IMR-90 (cell line): ENCODE measurements at regions not wholly inside any gene's neighbourhood (a gene's known extent, or its start where the extent isn't known, plus 50 kb on each side); places are given as distances from the start of the nearest gene placed in this dataset.

Source experiments
- BHLHE40 ChIP-seq: fragments of 150-350 bp; IDR thresholded peaks from 2 replicates; pipeline ENCODE4 v1.6.1; 2016; ENCODE audit warnings: mild to moderate bottlenecking, low read depth, low read length
- FOS ChIP-seq: fragments of 150-350 bp; IDR thresholded peaks from 2 replicates; pipeline ENCODE4 v1.6.1; 2016; ENCODE audit warnings: low read depth, low read length
- MAFK ChIP-seq: IDR thresholded peaks from 2 replicates; pipeline ENCODE4 v1.6.1; 2012; ENCODE audit warnings: low read depth, low read length, improper control_type of control experiment
- MXI1 ChIP-seq: IDR thresholded peaks from 2 replicates; pipeline ENCODE4 v1.6.1; 2012; ENCODE audit warnings: low read depth, mild to moderate bottlenecking, low read length, moderate library complexity, borderline replicate concordance
- POLR2A ChIP-seq: IDR thresholded peaks from 2 replicates; pipeline ENCODE4 v1.6.1; 2012; ENCODE audit warnings: mild to moderate bottlenecking, low read depth, low read length
- RFX5 ChIP-seq: IDR thresholded peaks from 2 replicates; pipeline ENCODE4 v1.8.0; 2012; ENCODE audit warnings: low read depth, mild to moderate bottlenecking, low read length, moderate library complexity
- SMC3 ChIP-seq: fragments of 150-350 bp; IDR thresholded peaks from 2 replicates; pipeline ENCODE4 v1.6.1; 2016; ENCODE audit warnings: low read depth, mild to moderate bottlenecking, antibody characterized with exemption, low read length, moderate library complexity
- TF ChIP-seq, protein P1 (sequence below): conservative IDR thresholded peaks from 2 replicates; pipeline ENCODE4 v1.5.1; 2012; ENCODE audit warnings: mild to moderate bottlenecking, low read depth, low read length, improper control_type of control experiment
- TF ChIP-seq, protein P2 (sequence below): fragments of 150-350 bp; IDR thresholded peaks from 2 replicates; pipeline ENCODE4 v1.6.1; 2017; ENCODE audit warnings: mild to moderate bottlenecking, antibody characterized with exemption, low read length, low read depth
- TF ChIP-seq, protein P3 (sequence below): fragments of 150-350 bp; IDR thresholded peaks from 2 replicates; pipeline ENCODE4 v1.6.1; 2016; ENCODE audit warnings: low read depth, mild to moderate bottlenecking, low read length, moderate library complexity, borderline replicate concordance

DNA sequence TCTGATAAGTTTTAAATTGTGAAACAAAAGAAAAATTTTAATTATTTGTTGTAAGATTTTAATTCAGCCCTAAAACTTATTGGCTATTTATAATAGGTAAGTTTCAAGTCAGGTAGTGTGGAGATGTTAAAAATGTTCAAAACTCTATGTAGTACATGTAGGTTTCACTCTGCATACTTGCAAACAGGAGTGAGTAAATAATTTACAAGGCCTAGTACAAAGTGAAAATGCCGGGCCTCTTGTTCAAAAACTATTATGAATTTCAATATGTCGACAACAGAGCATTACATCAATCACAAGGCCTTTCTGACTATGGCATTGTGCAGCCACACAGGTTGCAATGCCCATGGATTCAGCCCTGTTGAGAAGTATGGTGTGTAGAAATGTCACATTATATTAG, 80.9 kb upstream of the GRIK2 start:
- TF ChIP-seq, protein P1, sequence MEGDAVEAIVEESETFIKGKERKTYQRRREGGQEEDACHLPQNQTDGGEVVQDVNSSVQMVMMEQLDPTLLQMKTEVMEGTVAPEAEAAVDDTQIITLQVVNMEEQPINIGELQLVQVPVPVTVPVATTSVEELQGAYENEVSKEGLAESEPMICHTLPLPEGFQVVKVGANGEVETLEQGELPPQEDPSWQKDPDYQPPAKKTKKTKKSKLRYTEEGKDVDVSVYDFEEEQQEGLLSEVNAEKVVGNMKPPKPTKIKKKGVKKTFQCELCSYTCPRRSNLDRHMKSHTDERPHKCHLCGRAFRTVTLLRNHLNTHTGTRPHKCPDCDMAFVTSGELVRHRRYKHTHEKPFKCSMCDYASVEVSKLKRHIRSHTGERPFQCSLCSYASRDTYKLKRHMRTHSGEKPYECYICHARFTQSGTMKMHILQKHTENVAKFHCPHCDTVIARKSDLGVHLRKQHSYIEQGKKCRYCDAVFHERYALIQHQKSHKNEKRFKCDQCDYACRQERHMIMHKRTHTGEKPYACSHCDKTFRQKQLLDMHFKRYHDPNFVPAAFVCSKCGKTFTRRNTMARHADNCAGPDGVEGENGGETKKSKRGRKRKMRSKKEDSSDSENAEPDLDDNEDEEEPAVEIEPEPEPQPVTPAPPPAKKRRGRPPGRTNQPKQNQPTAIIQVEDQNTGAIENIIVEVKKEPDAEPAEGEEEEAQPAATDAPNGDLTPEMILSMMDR: no peak
- TF ChIP-seq, protein P2, sequence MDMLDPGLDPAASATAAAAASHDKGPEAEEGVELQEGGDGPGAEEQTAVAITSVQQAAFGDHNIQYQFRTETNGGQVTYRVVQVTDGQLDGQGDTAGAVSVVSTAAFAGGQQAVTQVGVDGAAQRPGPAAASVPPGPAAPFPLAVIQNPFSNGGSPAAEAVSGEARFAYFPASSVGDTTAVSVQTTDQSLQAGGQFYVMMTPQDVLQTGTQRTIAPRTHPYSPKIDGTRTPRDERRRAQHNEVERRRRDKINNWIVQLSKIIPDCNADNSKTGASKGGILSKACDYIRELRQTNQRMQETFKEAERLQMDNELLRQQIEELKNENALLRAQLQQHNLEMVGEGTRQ: no peak
- TF ChIP-seq POLR2A (no peak), FOS (no peak), BHLHE40 (no peak), SMC3 (no peak), MXI1 (no peak), MAFK (no peak), RFX5 (no peak)
- TF ChIP-seq, protein P3, sequence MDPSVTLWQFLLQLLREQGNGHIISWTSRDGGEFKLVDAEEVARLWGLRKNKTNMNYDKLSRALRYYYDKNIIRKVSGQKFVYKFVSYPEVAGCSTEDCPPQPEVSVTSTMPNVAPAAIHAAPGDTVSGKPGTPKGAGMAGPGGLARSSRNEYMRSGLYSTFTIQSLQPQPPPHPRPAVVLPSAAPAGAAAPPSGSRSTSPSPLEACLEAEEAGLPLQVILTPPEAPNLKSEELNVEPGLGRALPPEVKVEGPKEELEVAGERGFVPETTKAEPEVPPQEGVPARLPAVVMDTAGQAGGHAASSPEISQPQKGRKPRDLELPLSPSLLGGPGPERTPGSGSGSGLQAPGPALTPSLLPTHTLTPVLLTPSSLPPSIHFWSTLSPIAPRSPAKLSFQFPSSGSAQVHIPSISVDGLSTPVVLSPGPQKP: no peak
